ENCODE measurements at regions not wholly inside any gene's neighbourhood (a gene's known extent, or its start where the extent isn't known, plus 50 kb on each side); places are given as distances from the start of the nearest gene placed in this dataset.

- no peaks in the 10 kb centered on the region for H3K27me3 ChIP-seq
- H3K27ac ChIP-seq = no peak overlapping the region
- TF ChIP-seq CTCF (IDR thresholded peaks at IDR 0.05) = no peak
- TF ChIP-seq POLR2A (IDR thresholded peaks at IDR 0.05) = no peak
- no peak for TF ChIP-seq EP300 (IDR thresholded peaks at IDR 0.05)
- 60 to 68% (median 62%) methylated on average over 2 of the region's 2 CpGs for WGBS, 3 donors
- DNase-seq = no peak
- H3K9me3 ChIP-seq = no peaks in the 10 kb centered on the region
- H3K36me3 ChIP-seq = no peaks in the 10 kb centered on the region
- intact Hi-C loops (cut with DNase I) = no loop called here
- no peak overlapping the region for H3K4me3 ChIP-seq
- no peaks in the 10 kb centered on the region for H3K4me1 ChIP-seq (ENCODE audit: insufficient read depth)
Measured at GRCh38 chr2:149926149-149926548, 338.6 kb upstream of the MMADHC start.

GRCh38 chr2:149924549-149925213 lies 337.1 kb upstream of the MMADHC start:
- no peaks in the 10 kb centered on the region for H3K9me3 ChIP-seq
- no peak for DNase-seq
- H3K36me3 ChIP-seq = no peaks in the 10 kb centered on the region
- TF ChIP-seq POLR2A (IDR thresholded peaks at IDR 0.05) = no peak
- TF ChIP-seq EP300 (IDR thresholded peaks at IDR 0.05) = no peak
- no peak for TF ChIP-seq CTCF (IDR thresholded peaks at IDR 0.05)
- no peak overlapping the region for H3K27ac ChIP-seq
- intact Hi-C loops (cut with DNase I) = no loop called here
- no peaks in the 10 kb centered on the region for H3K27me3 ChIP-seq
- no peaks in the 10 kb centered on the region for H3K4me1 ChIP-seq (ENCODE audit: insufficient read depth)
- no peak overlapping the region for H3K4me3 ChIP-seq
- 66 to 87% (median 67%) methylated on average over 3 of the region's 3 CpGs for whole genome bisulfite sequencing, 3 donors

- H3K27me3 ChIP-seq = no peaks in the 10 kb centered on the region
- H3K36me3 ChIP-seq = no peaks in the 10 kb centered on the region
- no peak for DNase-seq
- H3K4me3 ChIP-seq = no peak overlapping the region
- no peaks in the 10 kb centered on the region for H3K9me3 ChIP-seq
- 39 to 70% (median 43%) methylated on average over 3 of the region's 3 CpGs for WGBS, 3 donors
- H3K27ac ChIP-seq = no peak overlapping the region
- TF ChIP-seq POLR2A (IDR thresholded peaks at IDR 0.05) (no peak), CTCF (IDR thresholded peaks at IDR 0.05) (no peak), EP300 (IDR thresholded peaks at IDR 0.05) (no peak)
- no peaks in the 10 kb centered on the region for H3K4me1 ChIP-seq (ENCODE audit: insufficient read depth)
- intact Hi-C loops (cut with DNase I) = no loop called here
Measured at GRCh38 chr2:149924028-149924427, 336.5 kb upstream of the MMADHC start.

GRCh38 chr2:149921911-149922616 lies 334.5 kb upstream of the MMADHC start:
- Histone ChIP-seq H3K4me1 (ENCODE audit: insufficient read depth) (no peaks in the 10 kb centered on the region), H3K9me3 (no peaks in the 10 kb centered on the region), H3K27me3 (no peaks in the 10 kb centered on the region), H3K36me3 (no peaks in the 10 kb centered on the region), H3K4me3 (no peak overlapping the region), H3K27ac (no peak overlapping the region)
- intact Hi-C loops (cut with DNase I) = no loop called here
- TF ChIP-seq EP300 (IDR thresholded peaks at IDR 0.05) = no peak
- TF ChIP-seq POLR2A (IDR thresholded peaks at IDR 0.05) = no peak
- TF ChIP-seq CTCF (IDR thresholded peaks at IDR 0.05) = no peak
- 86 to 93% (median 93%) methylated on average over 2 of the region's 2 CpGs for WGBS, 3 donors
- DNase-seq = no peak
